Neuronal stem cell (in vitro differentiated cells): ENCODE measurements at regions not wholly inside any gene's neighbourhood (a gene's known extent, or its start where the extent isn't known, plus 50 kb on each side); places are given as distances from the start of the nearest gene placed in this dataset.

Experiments
- DNase-seq: peaks from one replicate; pipeline ENCODE4 v3.0.0-alpha.2; 2013; ENCODE audit warnings: low spot score
- H2AFZ ChIP-seq: one replicate; pipeline ENCODE4 v1.6.1; 2013; ENCODE audit warnings: mild to moderate bottlenecking, low read length, inconsistent platforms
- H2AK5ac ChIP-seq: 2 replicates; pipeline ENCODE4 v1.6.1; 2013; ENCODE audit warnings: low read depth, mild to moderate bottlenecking, inconsistent platforms, low read length, moderate library complexity, mixed read lengths
- H2BK120ac ChIP-seq: 2 replicates; pipeline ENCODE4 v1.6.1; 2013; ENCODE audit warnings: low read depth, mild to moderate bottlenecking, inconsistent platforms, low read length, moderate library complexity, mixed read lengths
- H2BK12ac ChIP-seq: one replicate; pipeline ENCODE4 v1.6.1; 2013; ENCODE audit warnings: low read length, inconsistent platforms
- H2BK15ac ChIP-seq: 2 replicates; pipeline ENCODE4 v1.6.1; 2013; ENCODE audit warnings: mild to moderate bottlenecking, low read length, inconsistent platforms, mixed read lengths
- H2BK5ac ChIP-seq: one replicate; pipeline ENCODE4 v1.6.1; 2013; ENCODE audit warnings: inconsistent platforms, mild to moderate bottlenecking, low read length, moderate library complexity
- H3K14ac ChIP-seq: one replicate; pipeline ENCODE4 v1.6.1; 2013; ENCODE audit warnings: low read length, inconsistent platforms
- H3K18ac ChIP-seq: 2 replicates; pipeline ENCODE4 v1.6.1; 2013; ENCODE audit warnings: low read length, inconsistent platforms
- H3K23ac ChIP-seq: 2 replicates; pipeline ENCODE4 v1.6.1; 2013; ENCODE audit warnings: low read depth, mild to moderate bottlenecking, mixed read lengths, low read length, inconsistent platforms; ENCODE audit not compliant: poor library complexity
- H3K27ac ChIP-seq: replicated peaks from 3 replicates; pipeline ENCODE4 v1.5.1; 2013; ENCODE audit warnings: low read length, inconsistent platforms
- H3K27me3 ChIP-seq, 3 experiments: 2 replicates each; pipeline ENCODE4 v1.6.1; 2013; ENCODE audit warnings: low read length in 3 of 3, mild to moderate bottlenecking in 2 of 3, inconsistent platforms in 1 of 3, low read depth in 1 of 3, mixed read lengths in 1 of 3, moderate library complexity in 1 of 3; ENCODE audit not compliant: control insufficient read depth in 3 of 3, insufficient read depth in 3 of 3
- H3K36me3 ChIP-seq, 2 donors: replicated peaks in 1 of 2; 2 replicates each; pipeline ENCODE4 v1.6.1; 2013; ENCODE audit warnings: low read length in 2 of 2; ENCODE audit not compliant: control insufficient read depth in 2 of 2, insufficient read depth in 2 of 2
- H3K4ac ChIP-seq: 2 replicates; pipeline ENCODE4 v1.6.1; 2013; ENCODE audit warnings: inconsistent platforms, mild to moderate bottlenecking, low read length, moderate library complexity
- H3K4me1 ChIP-seq, 2 donors: 1 replicate in 1 of 2; 2 replicates in 1 of 2; pipeline ENCODE4 v1.6.1; 2013; ENCODE audit warnings: low read length in 2 of 2, low read depth in 1 of 2; ENCODE audit not compliant: control insufficient read depth in 2 of 2, insufficient read depth in 1 of 2
- H3K4me2 ChIP-seq: one replicate; pipeline ENCODE4 v1.6.1; 2013; ENCODE audit warnings: mild to moderate bottlenecking, low read length, inconsistent platforms; ENCODE audit not compliant: insufficient read depth, poor library complexity, severe bottlenecking
- H3K4me3 ChIP-seq, 2 donors: 2 replicates each; pipeline ENCODE4 v1.5.1; 2013; ENCODE audit warnings: low read length in 2 of 2, mild to moderate bottlenecking in 2 of 2, inconsistent platforms in 1 of 2, moderate library complexity in 1 of 2
- H3K79me1 ChIP-seq: one replicate; pipeline ENCODE4 v1.6.1; 2013; ENCODE audit warnings: low read depth, mild to moderate bottlenecking, inconsistent platforms, low read length, moderate library complexity
- H3K9ac ChIP-seq: one replicate; pipeline ENCODE4 v1.6.1; 2013; ENCODE audit warnings: mild to moderate bottlenecking, low read depth, low read length, inconsistent platforms; ENCODE audit not compliant: poor library complexity
- H3K9me3 ChIP-seq, 2 donors: replicated peaks in 1 of 2; 2 replicates each; pipeline versions ENCODE3 to v1.6.1; 2013; ENCODE audit warnings: low read length in 2 of 2, mild to moderate bottlenecking in 2 of 2, inconsistent platforms in 1 of 2, low read depth in 1 of 2, mixed read lengths in 1 of 2, moderate library complexity in 1 of 2; ENCODE audit not compliant: control insufficient read depth in 2 of 2, insufficient read depth in 1 of 2
- H4K8ac ChIP-seq: one replicate; pipeline ENCODE4 v1.6.1; 2013; ENCODE audit warnings: low read depth, mild to moderate bottlenecking, inconsistent platforms, low read length, moderate library complexity
- H4K91ac ChIP-seq: one replicate; pipeline ENCODE4 v1.6.1; 2013; ENCODE audit warnings: low read length, low read depth, mild to moderate bottlenecking, inconsistent platforms; ENCODE audit not compliant: poor library complexity
- WGBS, 2 donors: extraction: QIAGEN DNeasy Blood & Tissue Kit; methylation state at CpG; one replicate each; pipeline ENCODE4 v1.1.7; 2013; ENCODE audit warnings: missing lambda C conversion rate in 2 of 2, mixed read lengths in 1 of 2; ENCODE audit not compliant: insufficient read length in 2 of 2, insufficient replicate concordance in 1 of 2; ENCODE audit errors: extremely low coverage in 2 of 2; 5-methylcytosine and 5-hydroxymethylcytosine counted together

GRCh38 chr1:2948751-2949680 is 72.3 kb upstream of the ACTRT2 start:
- Histone ChIP-seq H3K9me3 (peaks cover 0 to 11% of the 10 kb centered on the region in 2 donors), H3K4me2 (no peak overlapping the region), H3K36me3 (no peaks in the 10 kb centered on the region), H2AFZ (no peak overlapping the region), H4K8ac (no peak overlapping the region), H3K9ac (no peak overlapping the region), H3K27ac (no peak overlapping the region), H3K14ac (no peak overlapping the region), H3K4me1 (peaks cover 0 to 1% of the 10 kb centered on the region in 2 donors), H2BK120ac (no peak overlapping the region), H3K79me1 (no peaks in the 10 kb centered on the region), H3K27me3 (peaks cover 0 to 52% (median 0%) of the 10 kb centered on the region in 3 experiments), H2BK5ac (no peak overlapping the region), H4K91ac (no peak overlapping the region), H3K18ac (peak overlapping the region; percentile 82), H3K4ac (no peak overlapping the region), H3K4me3 (no peak overlapping the region), H2BK12ac (no peak overlapping the region), H3K23ac (peak overlapping the region; percentile 13), H2BK15ac (no peak overlapping the region), H2AK5ac (peak overlapping the region; percentile 57)
- DNase-seq, result no peak
- WGBS, 2 donors, result no CpG with 5 or more reads among the region's 31 CpGs

- H3K9ac ChIP-seq, result no peak overlapping the region
- no peak overlapping the region for H3K4me3 ChIP-seq
- H4K8ac ChIP-seq, result no peak overlapping the region
- peaks cover 0 to 7% of the 10 kb centered on the region in 2 donors for H3K9me3 ChIP-seq
- H2BK15ac ChIP-seq, result no peak overlapping the region
- no CpG with 5 or more reads among the region's 29 CpGs for WGBS, 2 donors
- H3K23ac ChIP-seq, result no peak overlapping the region
- no peak overlapping the region for H3K27ac ChIP-seq
- H3K79me1 ChIP-seq, result no peaks in the 10 kb centered on the region
- peak overlapping the region; percentile 6 for H3K14ac ChIP-seq
- peaks cover 0 to under 1% of the 10 kb centered on the region in 2 donors for H3K4me1 ChIP-seq
- H3K27me3 ChIP-seq, result peaks cover 0 to 49% (median 0%) of the 10 kb centered on the region in 3 experiments
- no peak overlapping the region for H2BK12ac ChIP-seq
- DNase-seq, result no peak
- no peaks in the 10 kb centered on the region for H3K36me3 ChIP-seq
- H3K4me2 ChIP-seq, result no peak overlapping the region
- H2BK120ac ChIP-seq, result no peak overlapping the region
- H3K18ac ChIP-seq, result peak overlapping the region; percentile 27
- H4K91ac ChIP-seq, result no peak overlapping the region
- H3K4ac ChIP-seq, result no peak overlapping the region
- H2AFZ ChIP-seq, result no peak overlapping the region
- H2BK5ac ChIP-seq, result no peak overlapping the region
- no peak overlapping the region for H2AK5ac ChIP-seq
Measured at GRCh38 chr1:2949966-2950925, 71.0 kb upstream of the ACTRT2 start.

- H3K79me1 ChIP-seq, result no peaks in the 10 kb centered on the region
- no peak overlapping the region for H2BK120ac ChIP-seq
- H2BK12ac ChIP-seq, result no peak overlapping the region
- H3K14ac ChIP-seq, result no peak overlapping the region
- no peak overlapping the region for H4K8ac ChIP-seq
- peaks cover 0 to 6% of the 10 kb centered on the region in 2 donors for H3K9me3 ChIP-seq
- no peak overlapping the region for H2BK15ac ChIP-seq
- no peak overlapping the region for H3K4me2 ChIP-seq
- no peak overlapping the region for H3K27ac ChIP-seq
- peaks cover 0 to 49% (median 0%) of the 10 kb centered on the region in 3 experiments for H3K27me3 ChIP-seq
- H3K9ac ChIP-seq, result no peak overlapping the region
- no peak for DNase-seq
- no peaks in the 10 kb centered on the region for H3K4me1 ChIP-seq
- H3K23ac ChIP-seq, result no peak overlapping the region
- H3K36me3 ChIP-seq, result no peaks in the 10 kb centered on the region
- H2AK5ac ChIP-seq, result peak overlapping the region; percentile 40
- H3K18ac ChIP-seq, result no peak overlapping the region
- H3K4ac ChIP-seq, result no peak overlapping the region
- H2AFZ ChIP-seq, result no peak overlapping the region
- no peak overlapping the region for H4K91ac ChIP-seq
- WGBS, 2 donors, result no CpG with 5 or more reads among the region's 5 CpGs
- no peak overlapping the region for H3K4me3 ChIP-seq
- H2BK5ac ChIP-seq, result no peak overlapping the region
Measured at GRCh38 chr1:2950926-2951305, 70.4 kb upstream of the ACTRT2 start.
